K562 (cell line): ENCODE measurements at regions not wholly inside any gene's neighbourhood (a gene's known extent, or its start where the extent isn't known, plus 50 kb on each side); places are given as distances from the start of the nearest gene placed in this dataset.
A peak's percentile ranks its signal among the peaks of the same experiment; 100 is the strongest.

Experiments
- ATAC-seq: fragments of 200-7000 bp; cut with Tn5 transposase; 3 replicates; pipeline ENCODE4 v1.9.1; 2020; ENCODE audit warnings: moderate library complexity
- BruUV-seq: library from RNA; stranded (reverse); fragments of 400-500 nt; replicated peaks from 2 replicates; lab custom pipeline; 2021; lab: Mats Ljungman, UMichigan
- CTCF ChIA-PET: fragments of 300-600 bp; formaldehyde crosslinking; extraction: SDS; loops from one replicate; lab custom pipeline; 2021; ENCODE audit warnings: low intra/inter-chr PET ratio; lab: Yijun Ruan, JAX
- POLR2A ChIA-PET: fragments of 300-600, 350-650 bp; sonication (Branson Sonifier 250); formaldehyde crosslinking; extraction: SDS; loops from one replicate; lab custom pipeline; 2021; ENCODE audit warnings: antibody characterized with exemption, inconsistent platforms; lab: Yijun Ruan, JAX
- DNase-seq, 4 experiments: peaks; one replicate each; pipeline versions ENCODE4 v3.0.0 to v3.0.0-alpha.2; 2011 to 2018; ENCODE audit warnings: low spot score in 3 of 4, mixed read lengths in 3 of 4; ENCODE audit errors: extremely low read depth in 1 of 4
- FAIRE-seq: peaks from 2 replicates; lab custom pipeline; 2011; peaks lifted over from hg19 to GRCh38; lab: Jason Lieb, UNC
- H2AFZ ChIP-seq: 2 replicates; pipeline ENCODE4 v1.6.0; 2011; ENCODE audit warnings: low read depth, low read length, control low read depth, inconsistent platforms
- H3K27ac ChIP-seq: fragments of 200-600 bp; 3 replicates; pipeline ENCODE4 v1.8.0; 2011; ENCODE audit warnings: low read depth, mild to moderate bottlenecking, control low read depth, inconsistent platforms, low read length, moderate library complexity, mixed read lengths; ENCODE audit errors: extremely low read depth
- H3K27me3 ChIP-seq, 2 experiments: fragments of 300-600 bp in 1 of 2; 2 replicates in 1 of 2; 3 replicates in 1 of 2; pipeline versions ENCODE4 v1.6.0 to v1.8.0; 2011; ENCODE audit warnings: inconsistent platforms in 2 of 2, low read length in 2 of 2, mild to moderate bottlenecking in 1 of 2, mixed read lengths in 1 of 2, moderate library complexity in 1 of 2; ENCODE audit not compliant: control insufficient read depth in 2 of 2, insufficient read depth in 2 of 2
- H3K36me3 ChIP-seq: fragments of 300-600 bp; 3 replicates; pipeline ENCODE4 v1.8.0; 2011; ENCODE audit warnings: mild to moderate bottlenecking, low read length, inconsistent platforms; ENCODE audit not compliant: control insufficient read depth, insufficient read depth
- H3K4me1 ChIP-seq, 2 experiments: fragments of 200-600 bp in 1 of 2; replicated peaks in 1 of 2; 2 replicates in 1 of 2; 3 replicates in 1 of 2; pipeline versions ENCODE4 v1.5.1 to v1.8.0; 2011; ENCODE audit warnings: inconsistent platforms in 2 of 2, low read length in 2 of 2, mild to moderate bottlenecking in 1 of 2, mixed read lengths in 1 of 2, moderate library complexity in 1 of 2; ENCODE audit not compliant: control insufficient read depth in 2 of 2, insufficient read depth in 2 of 2
- H3K4me2 ChIP-seq: 2 replicates; pipeline ENCODE4 v1.6.1; 2011; ENCODE audit warnings: low read length, control low read depth, inconsistent platforms, mixed read lengths; ENCODE audit not compliant: insufficient read depth
- H3K4me3 ChIP-seq: fragments of 200-600 bp; sonication (generic), shearing (Covaris generic); 2 replicates; pipeline ENCODE4 v1.5.1; 2016; ENCODE audit warnings: control low read depth, inconsistent platforms
- H3K79me2 ChIP-seq: fragments of 200-600 bp; 3 replicates; pipeline ENCODE4 v1.8.0; 2011; ENCODE audit warnings: low read length, inconsistent platforms; ENCODE audit not compliant: control insufficient read depth, insufficient read depth
- H3K9ac ChIP-seq, 2 experiments: 2 replicates each; pipeline versions ENCODE4 v1.6.0 to v1.6.1; 2011; ENCODE audit warnings: low read depth in 2 of 2, low read length in 2 of 2, control low read depth in 1 of 2, inconsistent platforms in 1 of 2, mild to moderate bottlenecking in 1 of 2, mixed read lengths in 1 of 2; ENCODE audit not compliant: insufficient read depth in 1 of 2
- H3K9me1 ChIP-seq: one replicate; pipeline ENCODE4 v1.6.0; 2011; ENCODE audit warnings: inconsistent platforms, mild to moderate bottlenecking, low read length, moderate library complexity; ENCODE audit not compliant: control insufficient read depth, insufficient read depth
- H3K9me3 ChIP-seq: replicated peaks from 2 replicates; pipeline ENCODE4 v1.5.1; 2011; ENCODE audit warnings: low read depth, low read length, inconsistent platforms; ENCODE audit not compliant: control insufficient read depth, insufficient read depth
- H4K20me1 ChIP-seq: replicated peaks from 2 replicates; pipeline ENCODE4 v1.6.1; 2011; ENCODE audit warnings: low read length, inconsistent platforms, mixed read lengths; ENCODE audit not compliant: control insufficient read depth, insufficient read depth
- C11orf30 ChIP-seq: fragments of 450-650 bp; IDR thresholded peaks from 2 replicates; pipeline ENCODE4 v1.6.1; 2016; ENCODE audit warnings: low read depth, mild to moderate bottlenecking
- E2F8 ChIP-seq: fragments of 450-650 bp; IDR thresholded peaks from 2 replicates; pipeline ENCODE4 v1.7.1; 2018; ENCODE audit warnings: mild to moderate bottlenecking, low read depth; ENCODE audit not compliant: partially characterized antibody
- FOSL1 ChIP-seq: fragments of 200-800 bp; sonication (Bioruptor generic); conservative IDR thresholded peaks from 2 replicates; pipeline ENCODE4 v1.6.1; 2016; ENCODE audit warnings: missing genetic modification characterization, missing compliant biosample characterization
- GABPB2 ChIP-seq: fragments of 250-450 bp; sonication (Bioruptor Pico); conservative IDR thresholded peaks from 2 replicates; pipeline ENCODE4 v1.5.1; 2021; ENCODE audit warnings: mild to moderate bottlenecking
- HEY1 ChIP-seq: fragments of 250-450 bp; sonication (Bioruptor Pico); IDR thresholded peaks from 2 replicates; pipeline ENCODE4 v1.5.0; 2020; ENCODE audit warnings: mild to moderate bottlenecking, moderate library complexity, borderline replicate concordance
- MAFG ChIP-seq: fragments of 450-650 bp; conservative IDR thresholded peaks from 2 replicates; pipeline ENCODE4 v1.6.1; 2016; ENCODE audit warnings: missing genetic modification characterization, missing compliant biosample characterization
- MEF2A ChIP-seq: IDR thresholded peaks from 2 replicates; pipeline ENCODE4 v1.6.1; 2011; ENCODE audit warnings: low read depth, mild to moderate bottlenecking, low read length, moderate library complexity; ENCODE audit not compliant: control insufficient read depth
- NFE2 ChIP-seq: IDR thresholded peaks from 2 replicates; pipeline ENCODE4 v1.6.1; 2014; ENCODE audit warnings: antibody characterized with exemption, low read depth
- SNRNP70 ChIP-seq: fragments of 200-400 bp; formaldehyde crosslinking; optimal IDR thresholded peaks from 2 replicates; pipeline ENCODE3; 2017; ENCODE audit warnings: low read depth, low read length
- WGBS: fragments of 100-300 bp; shearing (Covaris generic); methylation state at CpG from one replicate; pipeline ENCODE4 v1.1.6; 2016; ENCODE audit warnings: low coverage, mixed read lengths; ENCODE audit not compliant: insufficient coverage; ENCODE audit errors: missing lambda C conversion rate; 5-methylcytosine and 5-hydroxymethylcytosine counted together
- in situ Hi-C: fragments of 300-500 bp; cut with MboI; formaldehyde crosslinking; loops from 4 replicates; pipeline ENCODE4 v1.15.0; 2018; ENCODE audit warnings: inconsistent platforms, mixed read lengths
- intact Hi-C: fragments of 100-400 bp; cut with micrococcal nuclease; formaldehyde crosslinking; loops from 2 replicates; pipeline ENCODE4 v1.14.2; 2022
- TF ChIP-seq, protein P1 (sequence below): IDR thresholded peaks from 2 replicates; pipeline ENCODE4 v1.6.1; 2016; ENCODE audit warnings: missing genetic modification characterization, missing compliant biosample characterization

- Histone ChIP-seq H3K27me3 (no peaks in the 10 kb centered on the region), H3K27ac (no peak overlapping the region)
Observed at GRCh38 chr7:17042211-17042610, 160.4 kb upstream of the AGR3 start.

GRCh38 chr7:17043012-17043877 lies 161.5 kb upstream of the AGR3 start:
- H3K9me1 ChIP-seq = no peaks in the 10 kb centered on the region
- in situ Hi-C loops = no loop called here
- H4K20me1 ChIP-seq = no peaks in the 10 kb centered on the region
- H3K27ac ChIP-seq = no peak overlapping the region
- FAIRE-seq (no peak), DNase-seq (no peak), ATAC-seq (no peak)
- no TSS peak for BruUV-seq
- POLR2A ChIA-PET = no interaction called here
- no peaks in the 10 kb centered on the region for H3K36me3 ChIP-seq
- H3K4me2 ChIP-seq = no peak overlapping the region
- no peak overlapping the region for H3K4me3 ChIP-seq
- no peak overlapping the region for H3K9ac ChIP-seq
- H3K79me2 ChIP-seq = no peaks in the 10 kb centered on the region
- H3K27me3 ChIP-seq = no peaks in the 10 kb centered on the region
- intact Hi-C loops = no loop called here
- WGBS = 6% methylated on average over 3 of the region's 3 CpGs
- no peaks in the 10 kb centered on the region; the same call in 1 of the 2 replicates for H3K9me3 ChIP-seq
- TF ChIP-seq NFE2 (peak; percentile 33; the same call in 1 of the 2 replicates), C11orf30 (0 out of 2 replicates have a peak, but pooled peaks have one; percentile 12), MAFG (tag) (peak; percentile 50), MEF2A (no peak), E2F8 (no peak), HEY1 (CRISPR knock-in tag) (no peak)
- TF ChIP-seq, protein P1, sequence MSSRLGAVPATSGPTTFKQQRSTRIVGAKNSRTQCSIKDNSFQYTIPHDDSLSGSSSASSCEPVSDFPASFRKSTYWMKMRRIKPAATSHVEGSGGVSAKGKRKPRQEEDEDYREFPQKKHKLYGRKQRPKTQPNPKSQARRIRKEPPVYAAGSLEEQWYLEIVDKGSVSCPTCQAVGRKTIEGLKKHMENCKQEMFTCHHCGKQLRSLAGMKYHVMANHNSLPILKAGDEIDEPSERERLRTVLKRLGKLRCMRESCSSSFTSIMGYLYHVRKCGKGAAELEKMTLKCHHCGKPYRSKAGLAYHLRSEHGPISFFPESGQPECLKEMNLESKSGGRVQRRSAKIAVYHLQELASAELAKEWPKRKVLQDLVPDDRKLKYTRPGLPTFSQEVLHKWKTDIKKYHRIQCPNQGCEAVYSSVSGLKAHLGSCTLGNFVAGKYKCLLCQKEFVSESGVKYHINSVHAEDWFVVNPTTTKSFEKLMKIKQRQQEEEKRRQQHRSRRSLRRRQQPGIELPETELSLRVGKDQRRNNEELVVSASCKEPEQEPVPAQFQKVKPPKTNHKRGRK = peak; percentile 89
- CTCF ChIA-PET = no interaction called here
- H3K4me1 ChIP-seq = peaks cover 0 to 5% of the 10 kb centered on the region in 2 experiments; a peak in 1 of 5 replicates
- H2AFZ ChIP-seq = no peak overlapping the region

More at GRCh38 chr7:17042211-17042610, 160.4 kb upstream of the AGR3 start:
- Histone ChIP-seq H3K4me1 (peaks cover 0 to 5% of the 10 kb centered on the region in 2 experiments; a peak in 1 of 5 replicates), H4K20me1 (no peaks in the 10 kb centered on the region), H3K9me3 (no peaks in the 10 kb centered on the region; the same call in none of the 2 replicates), H3K9ac (no peak overlapping the region), H3K79me2 (no peaks in the 10 kb centered on the region), H3K36me3 (no peaks in the 10 kb centered on the region), H3K4me3 (no peak overlapping the region), H2AFZ (no peak overlapping the region), H3K9me1 (no peaks in the 10 kb centered on the region), H3K4me2 (no peak overlapping the region)
- in situ Hi-C loops (no loop called here), intact Hi-C loops (no loop called here)
- ATAC-seq (no peak), DNase-seq (no peak), FAIRE-seq (no peak)
- TF ChIP-seq SNRNP70 (no peak), GABPB2 (CRISPR knock-in tag) (no peak), FOSL1 (tag) (no peak)
- ChIA-PET CTCF (no interaction called here), POLR2A (no interaction called here)
- BruUV-seq = no TSS peak
- WGBS = 6% methylated on average over 2 of the region's 2 CpGs
